ENCODE measurements at regions not wholly inside any gene's neighbourhood (a gene's known extent, or its start where the extent isn't known, plus 50 kb on each side); places are given as distances from the start of the nearest gene placed in this dataset.

- no peak for DNase-seq (ENCODE audit: extremely low spot score)
- no peak overlapping the region for H3K27ac ChIP-seq (replicated peaks in 1 of 4)
- TF ChIP-seq POLR2A (IDR thresholded peaks at IDR 0.05; ENCODE audit: low read depth) = no peak
- no peak for TF ChIP-seq POLR2AphosphoS5 (IDR thresholded peaks at IDR 0.05)
- TF ChIP-seq CTCF (IDR thresholded peaks at IDR 0.05) = no peak
- TF ChIP-seq EP300 (IDR thresholded peaks at IDR 0.05) = no peak
- no peaks in the 10 kb centered on the region for H3K27me3 ChIP-seq
- 89% methylated on average over 2 of the region's 2 CpGs for WGBS
- intact Hi-C loops (cut with DNase I) = no loop called here
- no peaks in the 10 kb centered on the region for H3K36me3 ChIP-seq
- no peak overlapping the region for H3K4me3 ChIP-seq
- peaks cover 0 to 38% (median 33%) of the 10 kb centered on the region in 4 donors for H3K4me1 ChIP-seq
- H3K9me3 ChIP-seq = no peaks in the 10 kb centered on the region
Measured at GRCh38 chr5:111972548-111972947, 215.6 kb upstream of the NREP start.

- no peaks in the 10 kb centered on the region for H3K9me3 ChIP-seq
- TF ChIP-seq EP300 (IDR thresholded peaks at IDR 0.05) = no peak
- no peak for TF ChIP-seq POLR2AphosphoS5 (IDR thresholded peaks at IDR 0.05)
- no peaks in the 10 kb centered on the region for H3K36me3 ChIP-seq
- intact Hi-C loops (cut with DNase I) = no loop called here
- H3K27me3 ChIP-seq = no peaks in the 10 kb centered on the region
- 95% methylated on average over 2 of the region's 2 CpGs for WGBS
- peaks cover 0 to 37% (median 33%) of the 10 kb centered on the region in 4 donors for H3K4me1 ChIP-seq
- H3K27ac ChIP-seq (replicated peaks in 1 of 4) = no peak overlapping the region
- DNase-seq (ENCODE audit: extremely low spot score) = no peak
- no peak overlapping the region for H3K4me3 ChIP-seq
Measured at GRCh38 chr5:111972080-111972479, 215.1 kb upstream of the NREP start.

- 36% methylated on average over 1 of the region's 1 CpG for WGBS
- no peak for TF ChIP-seq CTCF (IDR thresholded peaks at IDR 0.05)
- no peak for TF ChIP-seq EP300 (IDR thresholded peaks at IDR 0.05)
- no peak for TF ChIP-seq POLR2A (IDR thresholded peaks at IDR 0.05; ENCODE audit: low read depth)
- no peak for TF ChIP-seq POLR2AphosphoS5 (IDR thresholded peaks at IDR 0.05)
- intact Hi-C loops (cut with DNase I) = no loop called here
- Histone ChIP-seq H3K4me1 (peaks cover 0 to 3% (median 2%) of the 10 kb centered on the region in 4 donors), H3K27ac (replicated peaks in 1 of 4) (no peak overlapping the region), H3K36me3 (no peaks in the 10 kb centered on the region), H3K4me3 (no peak overlapping the region), H3K9me3 (no peaks in the 10 kb centered on the region), H3K27me3 (no peaks in the 10 kb centered on the region)
- DNase-seq (ENCODE audit: extremely low spot score) = no peak
Measured at GRCh38 chr5:111968459-111968858, 211.5 kb upstream of the NREP start.

GRCh38 chr5:111967463-111967862 lies 210.5 kb upstream of the NREP start:
- intact Hi-C loops (cut with DNase I) = no loop called here
- no peaks in the 10 kb centered on the region for H3K4me1 ChIP-seq
- TF ChIP-seq POLR2A (IDR thresholded peaks at IDR 0.05; ENCODE audit: low read depth) = no peak
- H3K27me3 ChIP-seq = no peaks in the 10 kb centered on the region
- no peaks in the 10 kb centered on the region for H3K36me3 ChIP-seq
- no peaks in the 10 kb centered on the region for H3K9me3 ChIP-seq
- no peak for DNase-seq (ENCODE audit: extremely low spot score)
- no peak overlapping the region for H3K4me3 ChIP-seq
- 98% methylated on average over 8 of the region's 8 CpGs for WGBS
- no peak overlapping the region for H3K27ac ChIP-seq (replicated peaks in 1 of 4)

GRCh38 chr5:111966290-111966689 lies 209.3 kb upstream of the NREP start:
- no peak for TF ChIP-seq EP300 (IDR thresholded peaks at IDR 0.05)
- TF ChIP-seq POLR2A (IDR thresholded peaks at IDR 0.05; ENCODE audit: low read depth) = no peak
- no peak for TF ChIP-seq POLR2AphosphoS5 (IDR thresholded peaks at IDR 0.05)
- TF ChIP-seq CTCF (IDR thresholded peaks at IDR 0.05) = no peak

GRCh38 chr5:111963555-111963954 lies 206.6 kb upstream of the NREP start:
- intact Hi-C loops (cut with DNase I) = no loop called here
- DNase-seq (ENCODE audit: extremely low spot score) = no peak
- Histone ChIP-seq H3K4me3 (no peak overlapping the region), H3K4me1 (peaks cover 0 to 9% (median 0%) of the 10 kb centered on the region in 4 donors), H3K27ac (replicated peaks in 1 of 4) (no peak overlapping the region), H3K36me3 (no peaks in the 10 kb centered on the region), H3K9me3 (no peaks in the 10 kb centered on the region), H3K27me3 (no peaks in the 10 kb centered on the region)
- TF ChIP-seq POLR2A (IDR thresholded peaks at IDR 0.05; ENCODE audit: low read depth) (no peak), EP300 (IDR thresholded peaks at IDR 0.05) (no peak)

More at GRCh38 chr5:111966290-111966689, 209.3 kb upstream of the NREP start:
- intact Hi-C loops (cut with DNase I) = no loop called here
- no peaks in the 10 kb centered on the region for H3K4me1 ChIP-seq
- DNase-seq (ENCODE audit: extremely low spot score) = no peak
- H3K9me3 ChIP-seq = no peaks in the 10 kb centered on the region
- no peaks in the 10 kb centered on the region for H3K36me3 ChIP-seq
- no peak overlapping the region for H3K27ac ChIP-seq (replicated peaks in 1 of 4)
- H3K4me3 ChIP-seq = no peak overlapping the region
- no peaks in the 10 kb centered on the region for H3K27me3 ChIP-seq
